OCI-LY7 (cell line): ENCODE measurements at regions not wholly inside any gene's neighbourhood (a gene's known extent, or its start where the extent isn't known, plus 50 kb on each side); places are given as distances from the start of the nearest gene placed in this dataset.

Experiments used
- EZH2phosphoT487 ChIP-seq: fragments of 200-600 bp; sonication (generic); IDR thresholded peaks from 2 replicates; pipeline ENCODE4 v1.6.1; 2018; ENCODE audit warnings: low read depth, borderline replicate concordance, mild to moderate bottlenecking, mixed run types, antibody characterized with exemption, low read length, moderate library complexity, mixed read lengths
- TF ChIP-seq, protein P1 (sequence below): fragments of 200-600 bp; sonication (generic); conservative IDR thresholded peaks from 2 replicates; pipeline ENCODE4 v1.5.1; 2014; ENCODE audit warnings: mild to moderate bottlenecking, antibody characterized with exemption, low read length, moderate library complexity, mixed read lengths

DNA sequence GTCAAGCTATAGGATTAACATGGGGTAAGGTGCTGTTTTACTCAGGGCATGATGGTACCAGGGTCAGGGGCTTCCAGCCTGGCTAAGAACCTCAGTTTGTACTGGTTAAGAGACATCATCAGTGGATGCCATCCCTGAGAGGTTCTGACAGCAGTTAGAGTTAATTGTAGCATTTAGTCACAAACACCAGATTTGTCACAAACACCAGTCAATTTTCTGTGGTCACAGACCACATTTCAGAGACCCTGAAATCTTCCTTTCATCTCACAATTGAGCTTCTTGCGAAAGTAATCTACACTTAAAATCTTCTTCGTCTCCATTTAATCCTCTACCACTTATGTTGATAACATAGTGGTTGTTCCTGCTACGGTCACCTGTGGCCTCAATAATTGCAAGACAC is 143.0 kb upstream of the EGLN3 start:
- TF ChIP-seq, protein P1, sequence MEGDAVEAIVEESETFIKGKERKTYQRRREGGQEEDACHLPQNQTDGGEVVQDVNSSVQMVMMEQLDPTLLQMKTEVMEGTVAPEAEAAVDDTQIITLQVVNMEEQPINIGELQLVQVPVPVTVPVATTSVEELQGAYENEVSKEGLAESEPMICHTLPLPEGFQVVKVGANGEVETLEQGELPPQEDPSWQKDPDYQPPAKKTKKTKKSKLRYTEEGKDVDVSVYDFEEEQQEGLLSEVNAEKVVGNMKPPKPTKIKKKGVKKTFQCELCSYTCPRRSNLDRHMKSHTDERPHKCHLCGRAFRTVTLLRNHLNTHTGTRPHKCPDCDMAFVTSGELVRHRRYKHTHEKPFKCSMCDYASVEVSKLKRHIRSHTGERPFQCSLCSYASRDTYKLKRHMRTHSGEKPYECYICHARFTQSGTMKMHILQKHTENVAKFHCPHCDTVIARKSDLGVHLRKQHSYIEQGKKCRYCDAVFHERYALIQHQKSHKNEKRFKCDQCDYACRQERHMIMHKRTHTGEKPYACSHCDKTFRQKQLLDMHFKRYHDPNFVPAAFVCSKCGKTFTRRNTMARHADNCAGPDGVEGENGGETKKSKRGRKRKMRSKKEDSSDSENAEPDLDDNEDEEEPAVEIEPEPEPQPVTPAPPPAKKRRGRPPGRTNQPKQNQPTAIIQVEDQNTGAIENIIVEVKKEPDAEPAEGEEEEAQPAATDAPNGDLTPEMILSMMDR, result no peak
- no peak for TF ChIP-seq EZH2phosphoT487
